Endodermal cell (in vitro differentiated cells): ENCODE measurements at regions not wholly inside any gene's neighbourhood (a gene's known extent, or its start where the extent isn't known, plus 50 kb on each side); places are given as distances from the start of the nearest gene placed in this dataset.
"Not testable (repeated sequence)": the region's sequence is repeated elsewhere in the genome, so short reads cannot be mapped to it uniquely, and the experiment has no call there.

Source experiments
- DNase-seq: peaks from one replicate; pipeline ENCODE4 v3.0.0-alpha.2; 2017
- H3K27ac ChIP-seq: 2 replicates; pipeline ENCODE4 v1.5.1; 2013; ENCODE audit warnings: mild to moderate bottlenecking, low read depth, low read length, moderate library complexity
- H3K27me3 ChIP-seq: 2 replicates; pipeline ENCODE4 v1.6.1; 2013; ENCODE audit warnings: mild to moderate bottlenecking, low read length, moderate library complexity; ENCODE audit not compliant: insufficient read depth, control insufficient read depth, poor library complexity, severe bottlenecking
- H3K36me3 ChIP-seq: 2 replicates; pipeline ENCODE4 v1.7.0; 2013; ENCODE audit warnings: mild to moderate bottlenecking, low read length, moderate library complexity; ENCODE audit not compliant: control insufficient read depth, insufficient read depth
- H3K4me1 ChIP-seq: one replicate; pipeline ENCODE4 v1.7.0; 2013; ENCODE audit warnings: low read length; ENCODE audit not compliant: control insufficient read depth, insufficient read depth
- H3K4me3 ChIP-seq: 2 replicates; pipeline ENCODE4 v1.5.1; 2013; ENCODE audit warnings: mild to moderate bottlenecking, low read length, moderate library complexity
- H3K9ac ChIP-seq: 2 replicates; pipeline ENCODE4 v1.6.1; 2013; ENCODE audit warnings: mild to moderate bottlenecking, low read length, moderate library complexity; ENCODE audit not compliant: poor library complexity, severe bottlenecking; ENCODE audit errors: extremely low read depth
- H3K9me3 ChIP-seq: 2 replicates; pipeline ENCODE4 v1.6.1; 2013; ENCODE audit warnings: mild to moderate bottlenecking, low read length, moderate library complexity; ENCODE audit not compliant: control insufficient read depth
- H3K27ac Mint-ChIP-seq: 2 replicates; pipeline ENCODE4 v1.8.0; 2020; ENCODE audit warnings: mixed read lengths
- H3K27me3 Mint-ChIP-seq: 2 replicates; pipeline ENCODE4 v1.8.0; 2021; ENCODE audit warnings: mild to moderate bottlenecking, mixed read lengths; ENCODE audit not compliant: insufficient read depth
- H3K36me3 Mint-ChIP-seq: 2 replicates; pipeline ENCODE4 v1.8.0; 2020; ENCODE audit warnings: low read depth, mixed read lengths
- H3K4me1 Mint-ChIP-seq: 2 replicates; pipeline ENCODE4 v1.8.0; 2020; ENCODE audit warnings: mixed read lengths
- H3K4me3 Mint-ChIP-seq: 2 replicates; pipeline ENCODE4 v1.8.0; 2020; ENCODE audit warnings: mild to moderate bottlenecking, moderate library complexity, mixed read lengths
- H3K9me3 Mint-ChIP-seq: 2 replicates; pipeline ENCODE4 v1.8.0; 2020; ENCODE audit warnings: mild to moderate bottlenecking, mixed read lengths
- WGBS, 2 experiments: methylation state at CpG; one replicate each; pipeline versions ENCODE4 v1.1.5 to v1.1.7; 2013; ENCODE audit warnings: missing lambda C conversion rate in 2 of 2, mixed read lengths in 1 of 2; ENCODE audit not compliant: insufficient coverage in 1 of 2, insufficient read length in 1 of 2; 5-methylcytosine and 5-hydroxymethylcytosine counted together
- TF ChIP-seq, protein P1 (sequence below): fragments of 200-600 bp; sonication (generic); conservative IDR thresholded peaks from 2 replicates; pipeline ENCODE4 v1.5.0; 2021; ENCODE audit warnings: antibody characterized with exemption, mild to moderate bottlenecking

DNA sequence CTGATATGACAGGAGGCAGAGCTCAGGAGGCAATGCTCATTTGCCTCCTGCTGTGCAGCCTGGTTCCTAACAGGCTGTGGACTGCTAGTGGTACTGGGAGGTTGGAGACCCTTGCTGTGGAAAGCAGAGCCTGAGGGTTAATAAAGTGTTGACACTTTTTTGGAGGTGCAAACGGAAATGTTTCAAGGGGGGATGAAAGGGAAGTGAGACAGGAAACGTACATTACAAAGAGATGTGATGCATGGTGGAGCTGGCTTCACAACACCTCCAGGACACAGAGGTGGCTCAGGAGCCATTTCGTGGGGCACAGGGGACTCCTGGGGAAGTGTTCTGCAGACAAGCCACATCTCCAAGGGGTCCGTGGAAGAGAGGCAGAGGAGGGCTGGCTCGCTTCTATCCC lies 137.6 kb upstream of the SVIL start:
- no peak overlapping the region for H3K9ac ChIP-seq
- H3K27me3 ChIP-seq: no peaks in the 10 kb centered on the region
- no peak for DNase-seq
- Mint-ChIP-seq H3K4me1 (no peaks in the 10 kb centered on the region), H3K9me3 (peaks cover 7% of the 10 kb centered on the region), H3K27ac (no peak overlapping the region), H3K4me3 (no peak overlapping the region), H3K36me3 (no peaks in the 10 kb centered on the region), H3K27me3 (peaks cover 3% of the 10 kb centered on the region)
- peaks cover 8% of the 10 kb centered on the region for H3K9me3 ChIP-seq
- WGBS, 2 experiments: 90 to 94% methylated on average over 3 to 5 of the region's 5 CpGs
- H3K27ac ChIP-seq: no peak overlapping the region
- no peaks in the 10 kb centered on the region for H3K36me3 ChIP-seq
- TF ChIP-seq, protein P1, sequence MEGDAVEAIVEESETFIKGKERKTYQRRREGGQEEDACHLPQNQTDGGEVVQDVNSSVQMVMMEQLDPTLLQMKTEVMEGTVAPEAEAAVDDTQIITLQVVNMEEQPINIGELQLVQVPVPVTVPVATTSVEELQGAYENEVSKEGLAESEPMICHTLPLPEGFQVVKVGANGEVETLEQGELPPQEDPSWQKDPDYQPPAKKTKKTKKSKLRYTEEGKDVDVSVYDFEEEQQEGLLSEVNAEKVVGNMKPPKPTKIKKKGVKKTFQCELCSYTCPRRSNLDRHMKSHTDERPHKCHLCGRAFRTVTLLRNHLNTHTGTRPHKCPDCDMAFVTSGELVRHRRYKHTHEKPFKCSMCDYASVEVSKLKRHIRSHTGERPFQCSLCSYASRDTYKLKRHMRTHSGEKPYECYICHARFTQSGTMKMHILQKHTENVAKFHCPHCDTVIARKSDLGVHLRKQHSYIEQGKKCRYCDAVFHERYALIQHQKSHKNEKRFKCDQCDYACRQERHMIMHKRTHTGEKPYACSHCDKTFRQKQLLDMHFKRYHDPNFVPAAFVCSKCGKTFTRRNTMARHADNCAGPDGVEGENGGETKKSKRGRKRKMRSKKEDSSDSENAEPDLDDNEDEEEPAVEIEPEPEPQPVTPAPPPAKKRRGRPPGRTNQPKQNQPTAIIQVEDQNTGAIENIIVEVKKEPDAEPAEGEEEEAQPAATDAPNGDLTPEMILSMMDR: no peak
- no peak overlapping the region for H3K4me3 ChIP-seq
- H3K4me1 ChIP-seq: no peaks in the 10 kb centered on the region

DNA sequence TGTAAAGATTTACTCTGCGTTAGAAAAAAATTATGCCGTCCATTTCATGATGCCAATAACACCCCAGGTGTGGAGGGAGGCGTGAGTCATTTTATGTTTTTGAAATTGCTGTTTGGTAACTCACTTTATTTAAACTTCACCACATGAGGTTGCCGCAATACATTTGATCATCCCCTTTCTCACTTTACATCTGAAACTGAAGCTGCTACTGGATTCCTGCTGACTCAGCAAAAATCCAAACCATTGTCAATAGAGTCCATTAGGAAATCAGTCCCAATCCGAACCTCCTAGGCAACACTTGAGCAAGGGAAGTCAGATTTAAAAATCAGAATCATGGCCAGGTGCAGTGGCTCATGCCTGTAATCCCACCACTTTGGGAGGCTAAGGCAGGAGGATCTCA lies 136.6 kb upstream of the SVIL start:
- Mint-ChIP-seq H3K4me1 (no peaks in the 10 kb centered on the region), H3K4me3 (no peak overlapping the region), H3K27ac (no peak overlapping the region), H3K27me3 (peaks cover 4% of the 10 kb centered on the region), H3K9me3 (peaks cover 7% of the 10 kb centered on the region), H3K36me3 (no peaks in the 10 kb centered on the region)
- Histone ChIP-seq H3K4me3 (no peak overlapping the region), H3K36me3 (no peaks in the 10 kb centered on the region), H3K27me3 (no peaks in the 10 kb centered on the region), H3K27ac (no peak overlapping the region), H3K4me1 (no peaks in the 10 kb centered on the region), H3K9ac (no peak overlapping the region), H3K9me3 (peaks cover 8% of the 10 kb centered on the region)
- DNase-seq: no peak
- TF ChIP-seq, protein P1: no peak
- WGBS, 2 experiments: 83 to 95% methylated on average over 4 to 5 of the region's 5 CpGs

DNA sequence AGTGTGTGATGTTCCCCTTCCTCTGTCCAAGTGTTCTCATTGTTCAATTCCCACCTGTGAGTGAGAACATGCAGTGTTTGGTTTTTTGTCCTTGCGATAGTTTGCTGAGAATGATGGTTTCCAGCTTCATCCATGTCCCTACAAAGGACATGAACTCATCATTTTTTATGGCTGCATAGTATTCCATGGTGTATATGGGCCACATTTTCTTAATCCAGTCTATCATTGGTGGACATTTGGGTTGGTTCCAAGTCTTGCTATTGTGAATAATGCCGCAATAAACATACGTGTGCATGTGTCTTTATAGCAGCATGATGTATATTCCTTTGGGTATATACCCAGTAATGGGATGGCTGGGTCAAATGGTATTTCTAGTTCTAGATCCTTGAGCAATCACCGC lies 134.5 kb upstream of the SVIL start:
- not testable (repeated sequence) for H3K9me3 Mint-ChIP-seq, H3K4me1 Mint-ChIP-seq, DNase-seq, H3K27me3 Mint-ChIP-seq, H3K4me3 ChIP-seq, H3K36me3 Mint-ChIP-seq, H3K36me3 ChIP-seq, H3K9me3 ChIP-seq, H3K27ac Mint-ChIP-seq, H3K9ac ChIP-seq, H3K4me3 Mint-ChIP-seq, H3K4me1 ChIP-seq, H3K27me3 ChIP-seq, H3K27ac ChIP-seq
- WGBS, 2 experiments: 89 to 100% methylated on average over 1 to 3 of the region's 4 CpGs

DNA sequence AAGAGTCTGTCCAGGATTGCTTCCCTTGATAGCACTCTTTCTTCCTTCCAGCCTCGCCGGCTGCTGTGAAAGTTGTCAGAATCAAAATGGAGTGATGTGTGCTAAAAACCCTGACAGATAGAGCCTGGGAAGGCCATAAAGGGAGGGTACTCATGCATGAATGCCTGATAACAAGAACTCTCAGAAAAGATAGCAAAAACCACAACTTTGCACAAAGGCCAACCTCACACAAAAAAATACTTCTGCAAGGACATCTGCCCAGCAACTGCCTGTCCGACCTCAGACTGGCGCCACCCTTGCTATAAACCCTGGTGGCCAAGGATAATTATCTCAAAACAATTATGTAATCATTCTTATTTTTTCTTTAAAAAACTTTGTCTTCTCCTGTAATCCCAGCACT lies 133.2 kb upstream of the SVIL start:
- peaks cover 7% of the 10 kb centered on the region for H3K9me3 Mint-ChIP-seq
- TF ChIP-seq, protein P1: no peak
- H3K27me3 Mint-ChIP-seq: peaks cover 4% of the 10 kb centered on the region
- no peak overlapping the region for H3K4me3 Mint-ChIP-seq
- Histone ChIP-seq H3K9ac (no peak overlapping the region), H3K27ac (no peak overlapping the region), H3K4me3 (no peak overlapping the region), H3K36me3 (no peaks in the 10 kb centered on the region), H3K4me1 (peaks cover 8% of the 10 kb centered on the region), H3K27me3 (no peaks in the 10 kb centered on the region), H3K9me3 (peaks cover 8% of the 10 kb centered on the region)
- H3K36me3 Mint-ChIP-seq: no peaks in the 10 kb centered on the region
- H3K4me1 Mint-ChIP-seq: peaks cover 9% of the 10 kb centered on the region
- WGBS, 2 experiments: 93 to 100% methylated on average over 2 to 4 of the region's 4 CpGs
- no peak for DNase-seq
- no peak overlapping the region for H3K27ac Mint-ChIP-seq
